HepG2 (cell line): ENCODE measurements at regions not wholly inside any gene's neighbourhood (a gene's known extent, or its start where the extent isn't known, plus 50 kb on each side); places are given as distances from the start of the nearest gene placed in this dataset.

Source experiments
- ATAC-seq: fragments of 200-7000 bp; cut with Tn5 transposase; 3 replicates; pipeline ENCODE4 v1.9.1; 2020; ENCODE audit warnings: mild to moderate bottlenecking, moderate library complexity
- BruUV-seq: library from RNA; stranded (reverse); fragments of 400-500 nt; replicated peaks from 2 replicates; lab custom pipeline; 2021; lab: Mats Ljungman, UMichigan
- CTCF ChIA-PET: fragments of 300-600 bp; formaldehyde crosslinking; extraction: SDS; loops from one replicate; lab custom pipeline; 2021; ENCODE audit warnings: low total read pairs, inconsistent platforms, low intra/inter-chr PET ratio; lab: Yijun Ruan, JAX
- POLR2A ChIA-PET: fragments of 350-600 bp; sonication (Branson Sonifier 250); formaldehyde crosslinking; loops from one replicate; lab custom pipeline; 2020; ENCODE audit warnings: antibody characterized with exemption, inconsistent platforms; lab: Yijun Ruan, JAX
- DNase-seq: peaks from one replicate; pipeline ENCODE4 v3.0.0-alpha.2; 2015; ENCODE audit warnings: low spot score
- FAIRE-seq: peaks from 3 replicates; lab custom pipeline; 2011; peaks lifted over from hg19 to GRCh38; lab: Jason Lieb, UNC
- H2AFZ ChIP-seq: one replicate; pipeline ENCODE4 v1.6.1; 2011; ENCODE audit warnings: low read length, inconsistent platforms
- H3K27ac ChIP-seq: fragments of 300-600 bp; 3 replicates; pipeline ENCODE4 v1.8.0; 2011; ENCODE audit warnings: mixed run types, mild to moderate bottlenecking, mixed read lengths, low read length, inconsistent platforms; ENCODE audit not compliant: insufficient read depth; ENCODE audit errors: extremely low read length
- H3K27me3 ChIP-seq, 2 experiments: fragments of 200-600 bp in 1 of 2; 2 replicates in 1 of 2; 3 replicates in 1 of 2; pipeline versions ENCODE4 v1.6.0 to v1.8.0; 2011; ENCODE audit warnings: low read length in 2 of 2, mild to moderate bottlenecking in 2 of 2, moderate library complexity in 2 of 2, inconsistent platforms in 1 of 2; ENCODE audit not compliant: insufficient read depth in 2 of 2, control insufficient read depth in 1 of 2
- H3K36me3 ChIP-seq, 2 experiments: fragments of 200-600 bp in 1 of 2; replicated peaks in 1 of 2; 2 replicates in 1 of 2; 3 replicates in 1 of 2; pipeline versions ENCODE4 v1.5.1 to v1.8.0; 2011; ENCODE audit warnings: low read length in 2 of 2, inconsistent platforms in 1 of 2; ENCODE audit not compliant: insufficient read depth in 2 of 2, control insufficient read depth in 1 of 2
- H3K4me1 ChIP-seq: 2 replicates; pipeline ENCODE4 v1.5.1; 2012; ENCODE audit warnings: low read length, inconsistent platforms; ENCODE audit not compliant: insufficient read depth
- H3K4me2 ChIP-seq: 2 replicates; pipeline ENCODE4 v1.6.0; 2011; ENCODE audit warnings: low read depth, low read length, inconsistent platforms
- H3K4me3 ChIP-seq, 3 experiments: fragments of 200-600 bp in 1 of 3; sonication (generic), shearing (Covaris generic) in 1 of 3; replicated peaks in 1 of 3; 2 replicates each; pipeline ENCODE4 v1.5.1; 2011 to 2016; ENCODE audit warnings: low read length in 3 of 3, inconsistent platforms in 2 of 3, low read depth in 2 of 3, mild to moderate bottlenecking in 2 of 3, control low read depth in 1 of 3, mixed read lengths in 1 of 3; ENCODE audit not compliant: insufficient read depth in 1 of 3
- H3K79me2 ChIP-seq: one replicate; pipeline ENCODE4 v1.6.1; 2011; ENCODE audit warnings: low read length, inconsistent platforms; ENCODE audit not compliant: insufficient read depth
- H3K9ac ChIP-seq: 2 replicates; pipeline ENCODE4 v1.6.0; 2011; ENCODE audit warnings: mild to moderate bottlenecking, low read depth, low read length, inconsistent platforms; ENCODE audit not compliant: insufficient read depth
- H3K9me3 ChIP-seq: 2 replicates; pipeline ENCODE4 v1.5.1; 2012; ENCODE audit warnings: mild to moderate bottlenecking, low read length
- H4K20me1 ChIP-seq: 2 replicates; pipeline ENCODE4 v1.6.0; 2011; ENCODE audit warnings: inconsistent platforms, mild to moderate bottlenecking, low read length, moderate library complexity; ENCODE audit not compliant: insufficient read depth
- ARNTL ChIP-seq: sonication (generic); formaldehyde crosslinking; IDR thresholded peaks from 2 replicates; pipeline ENCODE4 v1.4.0; 2020; ENCODE audit warnings: mild to moderate bottlenecking, missing genetic modification reagents
- POLR2AphosphoS5 ChIP-seq: IDR thresholded peaks from 2 replicates; pipeline ENCODE4 v1.6.1; 2012; ENCODE audit warnings: low read depth, low read length
- ZNF451 ChIP-seq: sonication (generic); formaldehyde crosslinking; IDR thresholded peaks from 2 replicates; pipeline ENCODE4 v1.5.0; 2020; ENCODE audit warnings: mild to moderate bottlenecking, missing genetic modification reagents
- ZNF672 ChIP-seq: sonication (generic); formaldehyde crosslinking; IDR thresholded peaks from 2 replicates; pipeline ENCODE4 v1.8.1; 2022; ENCODE audit warnings: missing genetic modification reagents
- ZNF678 ChIP-seq: sonication (generic); formaldehyde crosslinking; IDR thresholded peaks from 2 replicates; pipeline ENCODE4 v1.4.0; 2020; ENCODE audit warnings: mild to moderate bottlenecking, missing genetic modification reagents
- ZNF703 ChIP-seq: sonication (generic); formaldehyde crosslinking; IDR thresholded peaks from 2 replicates; pipeline ENCODE4 v1.5.1; 2020; ENCODE audit warnings: missing genetic modification reagents, mild to moderate bottlenecking, moderate library complexity, borderline replicate concordance
- ZNF775 ChIP-seq: sonication (generic); formaldehyde crosslinking; IDR thresholded peaks from 2 replicates; pipeline ENCODE4 v1.4.0; 2020; ENCODE audit warnings: missing genetic modification reagents, mild to moderate bottlenecking, moderate library complexity, borderline replicate concordance
- WGBS: methylation state at CpG from one replicate; pipeline ENCODE4 v1.1.6; 2017; ENCODE audit warnings: low lambda C conversion rate; 5-methylcytosine and 5-hydroxymethylcytosine counted together
- in situ Hi-C: cut with HindIII; loops from 2 replicates; pipeline ENCODE4 v1.10.0; 2017; ENCODE audit warnings: low pct_unique_long_range_greater_than_20kb; ENCODE audit not compliant: extremely low pct_ligation_motif_present
- intact Hi-C: fragments of 100-400 bp; cut with micrococcal nuclease; formaldehyde crosslinking; loops from one replicate; pipeline ENCODE4 v1.10.0; 2022; ENCODE audit not compliant: unreplicated experiment
- TF ChIP-seq, protein P1 (sequence below): IDR thresholded peaks from 2 replicates; pipeline ENCODE4 v1.6.1; 2016; ENCODE audit warnings: missing biosample characterization, missing genetic modification reagents, low read depth
- TF ChIP-seq, protein P2 (sequence below): sonication (generic); formaldehyde crosslinking; IDR thresholded peaks from 2 replicates; pipeline ENCODE4 v1.8.1; 2022; ENCODE audit warnings: low read depth, mild to moderate bottlenecking, missing genetic modification reagents
- TF ChIP-seq, protein P3 (sequence below): sonication (generic); formaldehyde crosslinking; IDR thresholded peaks from 2 replicates; pipeline ENCODE4 v1.8.1; 2023; ENCODE audit warnings: mild to moderate bottlenecking, moderate library complexity, missing genetic modification reagents

DNA sequence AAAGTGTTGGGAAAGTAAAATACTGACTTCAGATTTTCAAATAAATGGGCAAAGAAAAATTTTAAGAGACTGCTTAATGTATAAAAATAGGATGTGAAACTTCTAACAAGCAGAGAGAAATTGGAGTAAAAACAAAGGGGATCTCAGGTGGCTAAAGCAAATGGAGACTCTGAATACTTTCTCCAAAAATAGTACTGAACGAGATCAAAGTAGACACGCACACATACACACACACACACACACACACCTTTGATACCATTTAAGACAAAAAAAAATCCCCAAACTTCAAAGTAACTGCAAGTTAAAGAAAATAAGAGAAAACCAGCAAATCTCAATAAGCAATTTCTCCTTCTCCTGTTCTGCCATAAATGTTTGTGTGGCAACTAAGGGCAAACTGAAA is 307.3 kb downstream of the CRPPA start:
- CTCF ChIA-PET: no interaction called here
- H2AFZ ChIP-seq: no peak overlapping the region
- no peak for ATAC-seq

More for the DNA sequence above, 307.3 kb downstream of the CRPPA start:
- H3K4me2 ChIP-seq: no peak overlapping the region
- no peaks in the 10 kb centered on the region for H4K20me1 ChIP-seq
- intact Hi-C loops (no loop called here), in situ Hi-C loops (no loop called here)
- no peak overlapping the region for H3K9ac ChIP-seq
- no peak overlapping the region for H3K27ac ChIP-seq
- POLR2A ChIA-PET: no interaction called here
- no peaks in the 10 kb centered on the region for H3K4me1 ChIP-seq
- DNase-seq (no peak), FAIRE-seq (no peak)
- H3K4me3 ChIP-seq: no peak overlapping the region
- no peak for TF ChIP-seq ZNF451 (CRISPR knock-in tag)
- no peak for TF ChIP-seq ZNF678 (CRISPR knock-in tag)
- TF ChIP-seq ZNF703: no peak
- TF ChIP-seq POLR2AphosphoS5: no peak
- TF ChIP-seq, protein P1, sequence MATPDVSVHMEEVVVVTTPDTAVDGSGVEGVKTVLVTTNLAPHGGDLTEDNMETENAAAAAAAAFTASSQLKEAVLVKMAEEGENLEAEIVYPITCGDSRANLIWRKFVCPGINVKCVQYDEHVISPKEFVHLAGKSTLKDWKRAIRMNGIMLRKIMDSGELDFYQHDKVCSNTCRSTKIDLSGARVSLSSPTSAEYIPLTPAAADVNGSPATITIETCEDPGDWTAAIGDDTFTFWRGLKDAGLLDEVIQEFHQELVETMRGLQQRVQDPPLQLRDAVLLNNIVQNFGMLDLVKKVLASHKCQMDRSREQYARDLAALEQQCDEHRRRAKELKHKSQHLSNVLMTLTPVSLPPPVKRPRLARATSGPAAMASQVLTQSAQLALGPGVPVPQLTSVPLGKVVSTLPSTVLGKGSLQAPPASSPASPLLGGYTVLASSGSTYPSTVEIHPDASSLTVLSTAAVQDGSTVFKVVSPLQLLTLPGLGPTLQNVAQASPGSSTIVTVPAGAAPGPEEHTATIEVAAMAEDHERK: no peak
- no peak for TF ChIP-seq ARNTL (CRISPR knock-in tag)
- TF ChIP-seq, protein P2, sequence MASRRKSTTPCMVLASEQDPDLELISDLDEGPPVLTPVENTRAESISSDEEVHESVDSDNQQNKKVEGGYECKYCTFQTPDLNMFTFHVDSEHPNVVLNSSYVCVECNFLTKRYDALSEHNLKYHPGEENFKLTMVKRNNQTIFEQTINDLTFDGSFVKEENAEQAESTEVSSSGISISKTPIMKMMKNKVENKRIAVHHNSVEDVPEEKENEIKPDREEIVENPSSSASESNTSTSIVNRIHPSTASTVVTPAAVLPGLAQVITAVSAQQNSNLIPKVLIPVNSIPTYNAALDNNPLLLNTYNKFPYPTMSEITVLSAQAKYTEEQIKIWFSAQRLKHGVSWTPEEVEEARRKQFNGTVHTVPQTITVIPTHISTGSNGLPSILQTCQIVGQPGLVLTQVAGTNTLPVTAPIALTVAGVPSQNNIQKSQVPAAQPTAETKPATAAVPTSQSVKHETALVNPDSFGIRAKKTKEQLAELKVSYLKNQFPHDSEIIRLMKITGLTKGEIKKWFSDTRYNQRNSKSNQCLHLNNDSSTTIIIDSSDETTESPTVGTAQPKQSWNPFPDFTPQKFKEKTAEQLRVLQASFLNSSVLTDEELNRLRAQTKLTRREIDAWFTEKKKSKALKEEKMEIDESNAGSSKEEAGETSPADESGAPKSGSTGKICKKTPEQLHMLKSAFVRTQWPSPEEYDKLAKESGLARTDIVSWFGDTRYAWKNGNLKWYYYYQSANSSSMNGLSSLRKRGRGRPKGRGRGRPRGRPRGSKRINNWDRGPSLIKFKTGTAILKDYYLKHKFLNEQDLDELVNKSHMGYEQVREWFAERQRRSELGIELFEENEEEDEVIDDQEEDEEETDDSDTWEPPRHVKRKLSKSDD (CRISPR knock-in tag): no peak
- no peak for TF ChIP-seq ZNF775 (CRISPR knock-in tag)
- TF ChIP-seq, protein P3, sequence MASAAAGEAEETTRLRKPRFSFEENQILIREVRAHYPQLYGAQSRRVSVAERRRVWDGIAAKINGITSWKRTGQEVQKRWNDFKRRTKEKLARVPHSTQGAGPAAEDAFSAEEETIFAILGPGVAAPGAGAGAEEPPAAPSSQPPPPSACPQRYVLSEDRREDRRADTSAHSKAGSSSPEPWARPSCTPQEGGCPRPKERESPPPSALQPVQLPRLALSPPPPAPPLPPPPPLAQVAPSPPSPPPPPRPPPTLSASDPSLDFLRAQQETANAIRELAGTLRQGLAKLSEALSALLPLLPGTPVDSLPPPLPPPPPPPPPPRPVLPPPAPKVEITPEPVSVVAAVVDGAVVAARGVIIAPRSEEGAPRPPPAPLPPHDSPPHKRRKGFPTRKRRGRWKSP (CRISPR knock-in tag): no peak
- no peak for TF ChIP-seq ZNF672 (CRISPR knock-in tag)
- 2% methylated on average over 2 of the region's 2 CpGs for WGBS
- no peaks in the 10 kb centered on the region for H3K79me2 ChIP-seq
- BruUV-seq: no TSS peak
- no peaks in the 10 kb centered on the region for H3K36me3 ChIP-seq
- no peaks in the 10 kb centered on the region for H3K27me3 ChIP-seq
- H3K9me3 ChIP-seq: peaks cover 67% of the 10 kb centered on the region
